HCT116 (cell line): ENCODE measurements at regions not wholly inside any gene's neighbourhood (a gene's known extent, or its start where the extent isn't known, plus 50 kb on each side); places are given as distances from the start of the nearest gene placed in this dataset.

Experiments
- ATAC-seq: fragments of 200-7000 bp; cut with Tn5 transposase; 2 replicates; pipeline ENCODE4 v1.9.1; 2020; ENCODE audit warnings: mild to moderate bottlenecking, moderate library complexity
- BruUV-seq: library from RNA; stranded (reverse); fragments of 400-500 nt; replicated peaks from 2 replicates; lab custom pipeline; 2021; lab: Mats Ljungman, UMichigan
- CTCF ChIA-PET: fragments of 300-600 bp; sonication (Branson Sonifier 250); formaldehyde crosslinking; loops from one replicate; lab custom pipeline; 2021; ENCODE audit warnings: antibody characterized with exemption; lab: Charles Lee
- POLR2A ChIA-PET: fragments of 300-600, 350-600 bp; sonication (Branson Sonifier 250); formaldehyde crosslinking; loops from one replicate; lab custom pipeline; 2021; ENCODE audit warnings: antibody characterized with exemption; lab: Charles Lee
- RAD21 ChIA-PET, 2 experiments: fragments of 300-600 bp; sonication (Branson Sonifier 250); formaldehyde crosslinking; loops; one replicate each; lab custom pipeline; 2023; ENCODE audit warnings: low total read pairs in 2 of 2; ENCODE audit not compliant: uncharacterized antibody in 2 of 2, unreplicated experiment in 2 of 2, low non-redundant PET in 1 of 2; lab: Charles Lee
- DNase-seq: peaks from one replicate; pipeline ENCODE4 v3.0.0-alpha.2; 2010; ENCODE audit warnings: low read depth, low spot score
- H2AFZ ChIP-seq: fragments of 200-600 bp; shearing (Covaris generic), sonication (generic); 2 replicates; pipeline ENCODE4 v1.6.1; 2017; ENCODE audit warnings: low read depth, mixed run types, mixed read lengths, antibody characterized with exemption, low read length; ENCODE audit not compliant: poor library complexity, severe bottlenecking
- H3K27ac ChIP-seq: 2 replicates; pipeline ENCODE4 v1.5.1; 2012; ENCODE audit warnings: low read depth, low read length
- H3K27me3 ChIP-seq: fragments of 200-600 bp; sonication (generic); 2 replicates; pipeline ENCODE4 v1.6.1; 2016; ENCODE audit warnings: mixed run types, low read length, mixed read lengths; ENCODE audit not compliant: insufficient read depth
- H3K36me3 ChIP-seq, 2 experiments: fragments of 200-500 bp in 1 of 2; fragments of 200-600 bp in 1 of 2; sonication (Bioruptor generic) in 1 of 2; sonication (generic) in 1 of 2; 2 replicates each; pipeline versions ENCODE4 v1.5.1 to v1.6.1; 2014 to 2016; ENCODE audit warnings: low read length in 2 of 2, inconsistent platforms in 1 of 2, mixed read lengths in 1 of 2, mixed run types in 1 of 2; ENCODE audit not compliant: insufficient read depth in 2 of 2, control insufficient read depth in 1 of 2
- H3K4me1 ChIP-seq, 2 experiments: fragments of 200-600 bp in 1 of 2; sonication (generic) in 1 of 2; 2 replicates each; pipeline versions ENCODE4 v1.5.1 to v1.6.1; 2012 to 2017; ENCODE audit warnings: low read length in 2 of 2, inconsistent platforms in 1 of 2, mild to moderate bottlenecking in 1 of 2, mixed read lengths in 1 of 2, mixed run types in 1 of 2, moderate library complexity in 1 of 2; ENCODE audit not compliant: insufficient read depth in 2 of 2, control insufficient read depth in 1 of 2
- H3K4me2 ChIP-seq: fragments of 200-600 bp; sonication (generic); 2 replicates; pipeline ENCODE4 v1.6.1; 2017; ENCODE audit warnings: mixed run types, low read length, mixed read lengths
- H3K4me3 ChIP-seq, 2 experiments: fragments of 200-600 bp in 1 of 2; sonication (generic) in 1 of 2; replicated peaks in 1 of 2; 2 replicates each; pipeline ENCODE4 v1.5.1; 2011 to 2016; ENCODE audit warnings: low read length in 2 of 2, control low read depth in 1 of 2, low read depth in 1 of 2, mild to moderate bottlenecking in 1 of 2, mixed read lengths in 1 of 2, mixed run types in 1 of 2
- H3K79me2 ChIP-seq: fragments of 200-600 bp; sonication (generic); 2 replicates; pipeline ENCODE4 v1.6.1; 2017; ENCODE audit warnings: mild to moderate bottlenecking, mixed run types, low read length, moderate library complexity, mixed read lengths; ENCODE audit not compliant: insufficient read depth
- H3K9ac ChIP-seq: fragments of 200-600 bp; sonication (generic); 2 replicates; pipeline ENCODE4 v1.6.1; 2016; ENCODE audit warnings: low read length, mixed read lengths
- H3K9me2 ChIP-seq: fragments of 200-600 bp; sonication (generic), shearing (Covaris generic); 2 replicates; pipeline ENCODE4 v1.6.1; 2017; ENCODE audit warnings: mixed run types, mild to moderate bottlenecking, moderate library complexity; ENCODE audit not compliant: insufficient read depth
- H3K9me3 ChIP-seq, 2 experiments: fragments of 200-500 bp in 1 of 2; fragments of 200-600 bp in 1 of 2; sonication (Bioruptor generic) in 1 of 2; sonication (generic) in 1 of 2; 2 replicates each; pipeline ENCODE4 v1.6.1; 2014 to 2017; ENCODE audit warnings: low read length in 2 of 2, mixed read lengths in 2 of 2, inconsistent platforms in 1 of 2, low read depth in 1 of 2, mild to moderate bottlenecking in 1 of 2, mixed run types in 1 of 2, moderate library complexity in 1 of 2; ENCODE audit not compliant: control insufficient read depth in 1 of 2, insufficient read depth in 1 of 2
- H4K20me1 ChIP-seq: fragments of 200-600 bp; sonication (generic), shearing (Covaris generic); 2 replicates; pipeline ENCODE4 v1.6.1; 2017; ENCODE audit warnings: mixed run types, mild to moderate bottlenecking, moderate library complexity; ENCODE audit not compliant: insufficient read depth
- CEBPB ChIP-seq: IDR thresholded peaks from 2 replicates; pipeline ENCODE4 v1.6.1; 2012; ENCODE audit warnings: low read depth
- CTCF ChIP-seq, 3 experiments: fragments of 200-600 bp in 1 of 3; sonication (generic) in 1 of 3; IDR thresholded peaks in 2 of 3; conservative IDR thresholded peaks in 1 of 3; 2 replicates each; pipeline ENCODE4 v1.5.1; 2012 to 2017; ENCODE audit warnings: low read depth in 2 of 3, low read length in 2 of 3, antibody characterized with exemption in 1 of 3, borderline replicate concordance in 1 of 3, control low read depth in 1 of 3, mild to moderate bottlenecking in 1 of 3, mixed read lengths in 1 of 3, mixed run types in 1 of 3, moderate library complexity in 1 of 3; ENCODE audit not compliant: insufficient read depth in 1 of 3
- EZH2 ChIP-seq: fragments of 200-600 bp; sonication (generic); IDR thresholded peaks from 2 replicates; pipeline ENCODE4 v1.6.1; 2017; ENCODE audit warnings: antibody characterized with exemption, mixed run types
- EZH2phosphoT487 ChIP-seq: fragments of 200-600 bp; IDR thresholded peaks from 2 replicates; pipeline ENCODE4 v1.6.1; 2018; ENCODE audit warnings: antibody characterized with exemption, borderline replicate concordance
- FOSL1 ChIP-seq: IDR thresholded peaks from 2 replicates; pipeline ENCODE4 v1.6.1; 2012; ENCODE audit warnings: low read depth
- JUND ChIP-seq: IDR thresholded peaks from 2 replicates; pipeline ENCODE4 v1.6.1; 2012
- POLR2A ChIP-seq: IDR thresholded peaks from 2 replicates; pipeline ENCODE4 v1.7.0; 2011; ENCODE audit warnings: borderline replicate concordance; ENCODE audit not compliant: insufficient read depth, insufficient read length; ENCODE audit errors: extremely low read depth
- REST ChIP-seq: IDR thresholded peaks from 2 replicates; pipeline ENCODE4 v1.6.1; 2012; ENCODE audit warnings: low read depth
- SIN3A ChIP-seq: IDR thresholded peaks from 2 replicates; pipeline ENCODE4 v1.6.1; 2012; ENCODE audit warnings: low read depth
- SP1 ChIP-seq: IDR thresholded peaks from 2 replicates; pipeline ENCODE4 v1.6.1; 2012; ENCODE audit warnings: low read depth
- TCF7L2 ChIP-seq: IDR thresholded peaks from 2 replicates; pipeline ENCODE4 v1.7.0; 2011; ENCODE audit warnings: borderline replicate concordance, inconsistent platforms; ENCODE audit not compliant: insufficient read depth, insufficient read length; ENCODE audit errors: extremely low read depth
- ZFX ChIP-seq: fragments of 450-650 bp; IDR thresholded peaks from 2 replicates; pipeline ENCODE4 v1.6.1; 2017
- ZNF274 ChIP-seq: fragments of 200-500 bp; sonication (Bioruptor generic); IDR thresholded peaks from 2 replicates; pipeline ENCODE4 v1.6.1; 2014; ENCODE audit warnings: mild to moderate bottlenecking, low read depth, low read length, inconsistent platforms
- intact Hi-C: fragments of 100-400 bp; cut with micrococcal nuclease; formaldehyde crosslinking; loops from 2 replicates; pipeline ENCODE4 v1.10.0; 2022
- TF ChIP-seq, protein P1 (sequence below): IDR thresholded peaks from 2 replicates; pipeline ENCODE4 v1.6.1; 2011; ENCODE audit warnings: mild to moderate bottlenecking, low read length, moderate library complexity; ENCODE audit not compliant: insufficient replicate concordance; ENCODE audit errors: extremely low read depth

- H3K9me3 ChIP-seq: no peaks in the 10 kb centered on the region
- DNase-seq (no peak), ATAC-seq (no peak)
- intact Hi-C loops: no loop called here
- no peaks in the 10 kb centered on the region for H3K36me3 ChIP-seq
- H3K4me3 ChIP-seq: no peak overlapping the region
- no peaks in the 10 kb centered on the region for H3K27me3 ChIP-seq
- ChIA-PET RAD21 (no interaction called here), CTCF (interaction anchor here (1.4 kb wide), 1 partner anchor 9 kb away, joined by 4 read pairs; no protein-coding TSS in a partner anchor), POLR2A (no interaction called here)
- H4K20me1 ChIP-seq: no peaks in the 10 kb centered on the region
- TF ChIP-seq ZFX (no peak), ZNF274 (no peak), EZH2phosphoT487 (no peak), CEBPB (no peak), SP1 (no peak), FOSL1 (no peak), REST (no peak), EZH2 (no peak), TCF7L2 (no peak), JUND (no peak), CTCF (IDR thresholded peaks at IDR 0.05 in 2 of 3, conservative IDR thresholded peaks at IDR 0.05 in 1 of 3; ENCODE audit: borderline replicate concordance in 1 of 3, insufficient read depth in 1 of 3, low read depth in 2 of 3, low read length in 2 of 3) (no peak), SIN3A (no peak), POLR2A (no peak)
- TF ChIP-seq, protein P1, sequence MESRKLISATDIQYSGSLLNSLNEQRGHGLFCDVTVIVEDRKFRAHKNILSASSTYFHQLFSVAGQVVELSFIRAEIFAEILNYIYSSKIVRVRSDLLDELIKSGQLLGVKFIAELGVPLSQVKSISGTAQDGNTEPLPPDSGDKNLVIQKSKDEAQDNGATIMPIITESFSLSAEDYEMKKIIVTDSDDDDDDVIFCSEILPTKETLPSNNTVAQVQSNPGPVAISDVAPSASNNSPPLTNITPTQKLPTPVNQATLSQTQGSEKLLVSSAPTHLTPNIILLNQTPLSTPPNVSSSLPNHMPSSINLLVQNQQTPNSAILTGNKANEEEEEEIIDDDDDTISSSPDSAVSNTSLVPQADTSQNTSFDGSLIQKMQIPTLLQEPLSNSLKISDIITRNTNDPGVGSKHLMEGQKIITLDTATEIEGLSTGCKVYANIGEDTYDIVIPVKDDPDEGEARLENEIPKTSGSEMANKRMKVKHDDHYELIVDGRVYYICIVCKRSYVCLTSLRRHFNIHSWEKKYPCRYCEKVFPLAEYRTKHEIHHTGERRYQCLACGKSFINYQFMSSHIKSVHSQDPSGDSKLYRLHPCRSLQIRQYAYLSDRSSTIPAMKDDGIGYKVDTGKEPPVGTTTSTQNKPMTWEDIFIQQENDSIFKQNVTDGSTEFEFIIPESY: no peak
- no TSS peak for BruUV-seq
- H3K9me2 ChIP-seq: no peaks in the 10 kb centered on the region
- no peak overlapping the region for H3K27ac ChIP-seq
- no peak overlapping the region for H2AFZ ChIP-seq
- no peaks in the 10 kb centered on the region for H3K79me2 ChIP-seq
- H3K4me2 ChIP-seq: no peak overlapping the region
- H3K9ac ChIP-seq: no peak overlapping the region
- H3K4me1 ChIP-seq: peaks cover 0 to 8% of the 10 kb centered on the region in 2 experiments; a peak in 2 of 4 replicates
Observed at GRCh38 chr4:1553365-1553764, 130.7 kb downstream of the FAM53A start.
